Inferior parietal cortex (tissue), 1 donor: ENCODE measurements at regions not wholly inside any gene's neighbourhood (a gene's known extent, or its start where the extent isn't known, plus 50 kb on each side); places are given as distances from the start of the nearest gene placed in this dataset.

Experiments used
- DNase-seq: peaks from one replicate; pipeline ENCODE4 v3.0.0-alpha.2; 2016; ENCODE audit errors: extremely low spot score

DNA sequence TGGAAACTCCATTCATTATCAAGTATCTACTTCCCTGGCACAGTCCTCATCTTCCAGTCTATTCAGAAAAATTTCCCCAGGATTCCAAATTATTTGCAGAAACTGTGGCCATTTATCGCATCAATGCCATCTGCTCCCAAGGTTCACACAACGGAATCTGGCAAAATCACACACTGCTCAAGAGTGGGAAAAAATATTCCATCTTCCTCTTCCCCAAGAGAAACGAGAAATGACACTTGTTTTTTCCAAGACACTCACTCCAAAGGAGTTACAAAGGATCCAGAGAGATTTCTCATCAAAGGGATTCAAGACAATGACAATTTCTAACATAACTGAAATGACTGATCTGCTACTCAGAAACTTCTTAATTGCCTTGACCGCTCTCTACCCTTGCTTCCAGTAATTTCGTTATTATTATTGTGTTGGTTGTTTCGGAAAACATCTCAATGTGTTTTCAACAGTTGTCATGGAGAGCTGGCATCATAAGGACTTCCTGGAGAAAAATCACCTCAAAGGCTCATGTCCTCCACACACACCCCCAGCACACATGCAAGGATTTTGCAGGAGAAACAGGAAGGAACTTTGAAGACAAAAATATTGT, 128.0 kb downstream of the PSMG1 start:
- DNase-seq, result no peak

DNA sequence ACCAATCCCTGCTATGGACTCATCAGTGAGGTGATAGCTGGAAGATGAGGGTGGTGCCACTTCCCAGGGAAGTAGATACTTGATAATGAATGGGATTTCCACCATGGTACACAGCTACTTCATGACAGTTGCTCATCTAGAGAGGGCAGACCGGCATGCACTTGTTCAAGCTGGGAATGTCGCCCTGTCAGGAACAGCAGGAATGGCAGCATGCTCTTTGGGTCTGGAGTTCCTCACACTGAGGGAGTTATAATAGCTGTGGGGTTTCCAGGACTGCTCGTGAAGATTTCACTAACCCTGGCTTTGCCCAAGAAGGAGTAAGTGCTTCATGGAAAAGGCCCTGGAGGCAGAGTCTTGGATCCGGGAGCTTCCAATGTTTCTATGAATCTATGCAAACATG, 129.2 kb downstream of the PSMG1 start:
- no peak for DNase-seq

GRCh38 chr21:39053126-39053525, 130.1 kb downstream of the PSMG1 start:
- no peak for DNase-seq

GRCh38 chr21:39052718-39053117, 130.5 kb downstream of the PSMG1 start:
- no peak for DNase-seq

DNA sequence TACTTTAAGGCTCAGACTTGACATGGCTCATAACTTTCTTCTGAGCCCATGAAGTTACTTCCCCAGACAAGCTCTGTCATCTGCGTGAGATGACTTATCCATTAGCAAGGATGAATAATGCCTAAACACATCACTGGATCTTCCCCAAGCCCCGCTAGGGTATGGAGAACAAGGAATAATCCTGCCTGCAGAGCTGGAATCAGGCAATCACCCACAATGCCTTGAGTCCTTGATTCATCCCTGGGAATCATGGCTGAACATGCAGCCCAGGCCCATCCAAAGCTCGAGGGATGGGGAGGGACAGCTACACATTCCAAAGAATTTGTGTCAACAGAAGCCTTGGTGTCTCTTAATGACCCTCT, 131.7 kb downstream of the PSMG1 start:
- DNase-seq, result no peak

DNA sequence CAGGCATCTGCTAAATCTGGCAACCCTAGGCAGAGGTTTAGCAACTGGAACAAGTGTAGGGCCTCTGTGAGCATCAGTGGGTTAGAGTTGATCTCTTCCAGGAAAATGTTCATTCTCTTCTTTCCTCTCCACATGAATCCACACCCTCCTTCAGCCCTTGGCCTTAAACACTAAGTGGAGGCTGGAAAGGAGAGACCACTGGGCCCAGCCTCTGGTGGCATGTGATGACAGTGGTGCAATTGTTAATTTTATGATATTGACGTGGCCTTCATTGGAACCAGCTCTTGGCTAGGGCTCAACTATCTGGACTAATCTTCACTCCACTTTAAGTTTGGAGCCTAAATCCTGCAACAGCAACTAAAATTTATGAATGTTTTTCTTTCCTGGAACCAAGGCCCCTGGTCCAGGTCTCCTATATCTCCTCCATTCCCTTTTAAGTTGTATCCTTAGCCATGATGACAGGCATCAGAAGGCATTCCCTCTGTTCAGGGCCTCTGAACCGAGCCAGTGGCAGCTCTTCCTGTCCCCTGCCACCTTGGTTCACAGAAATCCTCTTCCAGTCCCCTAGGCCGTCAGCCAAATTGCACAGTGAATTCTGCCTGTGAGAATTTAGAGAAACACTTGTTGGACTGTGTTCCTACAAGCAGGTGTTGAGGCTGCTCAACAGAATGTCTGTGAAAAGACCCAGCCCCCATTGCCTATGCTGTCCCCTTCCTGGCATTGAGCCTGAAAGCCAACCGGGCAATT, 132.2 kb downstream of the PSMG1 start:
- no peak for DNase-seq

- no peak for DNase-seq
Observed at GRCh38 chr21:39048574-39048973, 134.7 kb downstream of the PSMG1 start.

DNA sequence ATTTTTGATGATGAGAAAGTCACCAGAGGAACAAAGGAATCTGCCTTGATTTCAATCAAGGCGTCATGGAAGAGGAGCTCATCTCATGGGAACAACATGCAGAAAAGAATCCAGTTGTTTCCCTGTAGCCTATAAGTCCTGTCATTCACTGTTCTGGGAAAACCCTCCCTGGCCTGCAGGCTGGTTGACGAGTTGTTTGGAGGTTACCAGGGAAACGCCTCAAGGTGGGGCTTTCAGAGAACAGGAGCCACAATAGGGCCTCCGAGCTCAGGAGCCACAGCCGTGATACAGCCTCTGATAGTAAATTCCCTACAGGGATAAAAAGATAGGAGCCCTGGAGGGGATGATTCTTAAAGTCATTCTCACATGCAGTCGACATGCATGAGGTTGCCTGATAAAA, 135.2 kb downstream of the PSMG1 start:
- DNase-seq, result no peak

- DNase-seq, result no peak
Observed at GRCh38 chr21:39047046-39047445, 136.2 kb downstream of the PSMG1 start.

DNA sequence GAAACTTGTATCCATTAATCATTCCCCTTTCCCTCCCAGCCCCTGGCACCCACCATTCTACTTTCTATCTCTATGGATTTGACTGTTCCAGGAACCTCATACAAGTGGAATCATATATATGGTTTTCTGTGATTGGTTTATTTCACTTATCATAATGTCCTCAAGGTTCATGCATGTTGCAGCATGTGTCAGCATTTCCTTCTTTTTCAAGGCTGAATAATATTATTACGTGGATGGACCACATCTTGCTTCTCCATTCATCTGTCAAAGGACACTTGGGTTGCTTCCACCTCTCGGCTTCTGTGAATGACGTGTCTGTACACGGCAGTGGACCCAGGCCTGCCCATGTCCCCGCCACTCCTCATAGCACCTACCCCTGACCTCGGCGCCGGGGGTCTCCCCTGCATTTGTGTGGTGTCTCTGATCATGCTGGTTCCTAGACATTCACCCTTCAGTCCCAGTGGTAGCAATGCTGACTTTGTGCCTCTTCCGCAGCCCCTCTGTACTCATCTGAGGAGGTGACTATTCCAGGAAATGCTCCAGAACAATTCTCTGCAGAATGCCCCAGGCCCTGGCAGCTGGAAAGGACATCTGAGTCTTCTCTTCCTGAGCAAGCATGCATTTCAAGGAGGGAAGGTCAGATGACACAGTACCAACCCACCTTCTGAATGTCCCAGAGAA, 136.9 kb downstream of the PSMG1 start:
- no peak for DNase-seq

- DNase-seq, result no peak
Observed at GRCh38 chr21:39041816-39042215, 141.4 kb downstream of the PSMG1 start.

DNA sequence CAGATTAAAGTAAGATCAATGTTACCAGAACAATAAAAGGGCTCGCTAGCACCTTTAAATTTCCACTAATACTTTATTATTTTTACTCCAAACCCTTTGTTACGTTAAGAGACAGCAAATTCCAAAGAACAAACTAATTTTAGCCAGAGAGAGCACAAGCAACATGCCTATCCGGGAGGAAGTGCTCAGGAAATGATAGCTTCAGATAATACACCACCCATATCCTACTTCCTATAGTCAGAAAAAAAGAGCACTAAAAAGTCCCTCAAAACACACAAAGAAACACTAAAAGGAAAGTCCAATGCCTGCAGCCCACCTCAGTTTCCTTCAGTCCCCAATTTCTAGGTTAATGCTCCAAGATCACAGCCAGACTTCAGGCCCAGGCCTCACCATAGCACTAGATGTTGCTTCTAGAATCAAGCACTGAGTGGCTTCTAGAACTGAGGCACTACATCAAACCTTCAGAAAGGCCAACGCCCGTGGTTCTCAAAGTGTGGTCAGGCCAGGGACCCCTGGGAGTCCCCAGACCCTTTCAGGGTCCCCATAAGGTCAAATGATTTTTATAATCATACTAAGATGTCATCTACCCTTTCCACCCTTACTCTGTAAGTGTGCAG, 142.6 kb downstream of the PSMG1 start:
- no peak for DNase-seq

- DNase-seq, result no peak
Observed at GRCh38 chr21:39037807-39038405, 145.3 kb downstream of the PSMG1 start.

DNA sequence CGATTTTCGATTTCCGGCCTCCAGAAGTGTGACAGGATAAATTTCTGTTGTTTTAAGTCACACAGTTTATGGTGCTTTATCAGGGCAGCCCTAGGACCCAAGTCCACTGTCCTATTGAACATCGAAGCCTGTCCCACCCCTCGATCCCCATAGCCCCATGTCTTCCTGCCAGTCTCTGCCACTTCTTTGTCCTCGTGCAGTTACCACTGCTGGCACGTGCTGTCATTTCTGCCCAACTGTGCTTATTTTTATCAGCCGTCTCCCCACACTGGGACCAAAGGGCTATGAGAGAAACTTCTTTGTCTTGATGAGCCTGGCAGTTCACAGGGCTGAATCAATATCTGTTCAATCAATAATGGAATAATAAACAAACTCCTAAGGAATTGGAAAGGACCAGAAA, 146.7 kb downstream of the PSMG1 start:
- no peak for DNase-seq

GRCh38 chr21:39034590-39035536, 148.4 kb downstream of the PSMG1 start:
- no peak for DNase-seq

DNA sequence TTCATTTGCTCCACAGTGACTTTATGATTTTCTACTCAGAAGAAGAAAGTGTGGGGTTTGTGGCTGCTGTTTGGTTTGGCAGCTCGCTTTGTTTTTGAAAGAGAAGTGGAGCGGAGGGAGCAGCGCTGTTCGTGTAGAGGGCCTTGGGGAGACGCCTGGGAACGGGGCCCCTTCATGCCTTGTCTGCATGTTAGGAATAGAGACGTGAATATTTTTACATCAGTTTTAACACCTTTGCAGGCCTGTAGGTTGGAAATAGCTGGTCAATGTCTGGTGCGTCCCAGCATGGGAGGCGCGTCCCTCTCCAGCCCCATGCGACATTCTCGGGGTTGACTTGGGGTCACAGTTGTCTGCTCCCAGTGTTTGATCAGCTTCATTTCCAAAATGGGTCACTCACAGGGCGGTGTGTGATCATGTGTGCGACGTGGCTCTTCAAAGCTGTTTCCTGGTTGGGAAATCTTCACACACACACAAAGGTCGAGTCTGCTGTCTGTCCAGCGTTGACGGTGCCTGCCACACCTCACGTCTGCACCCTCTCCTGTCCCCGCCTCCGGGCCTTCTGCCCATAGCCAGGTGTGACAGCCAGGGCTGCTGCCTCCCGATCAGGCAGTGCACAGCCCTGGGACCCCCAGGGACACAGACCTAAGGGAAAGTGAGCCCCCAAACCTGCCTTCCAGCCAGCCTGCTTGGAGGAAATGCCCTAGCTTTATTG, 149.2 kb downstream of the PSMG1 start:
- no peak for DNase-seq

DNA sequence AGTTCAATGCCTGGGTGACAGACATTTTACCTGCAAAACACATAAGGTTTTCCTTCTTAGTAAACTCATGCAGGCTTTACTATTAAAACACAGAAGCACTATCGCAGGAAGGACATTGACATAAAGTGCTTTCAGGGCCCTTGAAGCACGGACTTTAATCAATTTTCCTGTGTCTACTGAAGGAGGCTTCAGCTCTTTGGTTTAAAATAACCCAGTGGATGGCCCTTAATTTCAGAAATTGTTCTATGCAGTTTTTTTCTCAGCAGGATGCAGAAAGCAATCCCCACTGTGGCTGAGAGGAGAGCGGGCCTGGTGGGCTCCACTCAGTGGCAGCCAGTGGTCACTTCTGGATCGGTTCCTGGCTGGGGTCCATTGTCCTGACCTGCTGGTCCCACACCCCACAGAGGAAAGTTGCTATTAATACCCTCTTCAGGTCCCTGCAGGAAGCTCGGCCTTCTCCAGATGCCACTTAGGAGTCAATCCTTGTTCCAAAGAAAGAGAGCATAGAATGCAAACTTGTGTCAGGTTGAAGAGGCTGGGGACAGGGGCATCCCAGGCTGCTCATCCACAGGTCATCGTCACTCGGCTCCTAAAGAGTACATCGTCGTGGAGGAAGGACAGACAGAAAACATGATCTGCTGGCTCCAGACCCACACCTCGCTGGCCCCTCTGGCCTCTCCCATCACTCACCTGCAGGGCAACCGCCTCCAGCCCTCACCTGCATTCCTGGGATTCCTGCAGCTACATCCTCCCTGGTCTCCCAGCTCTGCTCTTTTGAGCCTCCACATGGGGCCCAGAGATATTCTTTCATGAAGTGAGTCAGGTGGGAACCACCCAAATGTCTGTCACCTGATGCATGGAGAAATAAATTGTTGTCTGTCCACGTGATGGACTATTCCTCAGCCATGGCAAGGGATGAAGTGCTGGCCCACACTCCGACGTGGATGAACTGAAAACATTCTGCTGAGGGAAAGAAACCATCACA, 153.1 kb downstream of the PSMG1 start:
- DNase-seq, result no peak

DNA sequence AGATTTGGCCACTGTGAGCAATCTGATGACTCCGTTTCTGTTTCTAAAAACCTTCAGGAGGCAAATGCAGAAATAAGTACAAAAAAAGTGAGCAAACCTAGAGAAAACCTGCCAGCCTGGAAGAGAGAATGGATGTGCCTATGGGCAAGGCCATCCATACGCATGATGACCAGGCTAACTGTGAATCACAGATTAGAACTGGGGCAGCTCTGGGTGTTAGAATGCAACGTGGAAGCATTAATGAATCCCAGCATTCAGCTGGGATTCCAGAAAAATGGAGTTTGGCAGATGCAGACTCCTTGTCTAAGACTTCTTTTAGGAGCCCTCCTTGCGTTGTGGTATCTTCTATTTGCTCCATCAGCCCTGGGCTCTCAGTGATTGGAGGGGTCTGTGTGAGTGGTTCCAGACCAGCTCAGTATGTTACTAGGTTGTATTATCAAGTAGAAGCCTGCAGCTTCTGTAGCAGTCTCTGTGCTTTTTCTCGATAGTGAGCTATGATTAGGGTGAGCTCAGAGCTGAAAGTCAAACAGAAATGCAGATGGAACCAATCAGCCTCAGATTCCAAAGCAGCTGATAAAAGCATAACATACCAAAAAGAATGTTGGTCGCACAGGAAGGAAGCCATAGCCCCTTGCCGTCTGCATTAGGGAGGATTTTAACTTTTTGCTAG, 154.0 kb downstream of the PSMG1 start:
- DNase-seq, result no peak

- DNase-seq, result no peak
Observed at GRCh38 chr21:39025198-39025597, 158.1 kb downstream of the PSMG1 start.
